Gastroesophageal sphincter (tissue), 4 donors: ENCODE measurements at regions not wholly inside any gene's neighbourhood (a gene's known extent, or its start where the extent isn't known, plus 50 kb on each side); places are given as distances from the start of the nearest gene placed in this dataset.

Experiments
- ATAC-seq: fragments of 150-250 bp; one replicate; pipeline ENCODE4 v1.9.1; 2016; ENCODE audit warnings: mild to moderate bottlenecking, moderate library complexity
- H3K27ac ChIP-seq, 4 donors: fragments of 200-600 bp; sonication (generic) in 3 of 4; 1 replicate in 3 of 4; 2 replicates in 1 of 4; pipeline ENCODE4 v1.5.1; 2016 to 2019
- H3K27me3 ChIP-seq: fragments of 200-600 bp; sonication (generic); one replicate; pipeline ENCODE4 v1.5.1; 2019
- H3K36me3 ChIP-seq, 2 donors: fragments of 200-600 bp; sonication (generic); one replicate each; pipeline ENCODE4 v1.5.1; 2019; ENCODE audit warnings: control low read depth in 1 of 2
- H3K4me1 ChIP-seq, 3 donors: fragments of 200-600 bp; sonication (generic); 1 replicate in 2 of 3; 2 replicates in 1 of 3; pipeline ENCODE4 v1.5.1; 2016 to 2019; ENCODE audit warnings: control low read depth in 2 of 3
- H3K4me3 ChIP-seq, 2 donors: fragments of 200-600 bp; sonication (generic); one replicate each; pipeline ENCODE4 v1.5.1; 2019; ENCODE audit warnings: mild to moderate bottlenecking in 1 of 2, moderate library complexity in 1 of 2
- H3K9me3 ChIP-seq, 3 donors: fragments of 200-600 bp; sonication (generic); one replicate each; pipeline ENCODE4 v1.5.1; 2017 to 2019; ENCODE audit warnings: control low read depth in 2 of 3
- EP300 ChIP-seq: sonication (generic); formaldehyde crosslinking; IDR thresholded peaks from one replicate; pipeline ENCODE4 v1.6.1; 2017; ENCODE audit warnings: antibody characterized with exemption, mild to moderate bottlenecking
- POLR2A ChIP-seq, 2 donors: fragments of 450-650 bp; IDR thresholded peaks; one replicate each; pipeline ENCODE4 v1.6.1; 2017; ENCODE audit warnings: antibody characterized with exemption in 2 of 2, mild to moderate bottlenecking in 2 of 2, moderate library complexity in 1 of 2
- POLR2AphosphoS5 ChIP-seq: sonication (generic); formaldehyde crosslinking; IDR thresholded peaks from one replicate; pipeline ENCODE4 v1.6.1; 2017; ENCODE audit warnings: antibody characterized with exemption
- WGBS, 2 donors: methylation state at CpG; one replicate each; pipeline ENCODE4 v1.1.5; 2018; ENCODE audit warnings: low coverage in 1 of 2; 5-methylcytosine and 5-hydroxymethylcytosine counted together
- TF ChIP-seq, protein P1 (sequence below), 4 experiments: fragments of 200-600 bp in 2 of 4; fragments of 450-650 bp in 2 of 4; sonication (generic) in 1 of 4; IDR thresholded peaks; one replicate each; pipeline ENCODE4 v1.5.1; 2017 to 2019; ENCODE audit warnings: antibody characterized with exemption in 4 of 4, mild to moderate bottlenecking in 2 of 4, moderate library complexity in 2 of 4

DNA sequence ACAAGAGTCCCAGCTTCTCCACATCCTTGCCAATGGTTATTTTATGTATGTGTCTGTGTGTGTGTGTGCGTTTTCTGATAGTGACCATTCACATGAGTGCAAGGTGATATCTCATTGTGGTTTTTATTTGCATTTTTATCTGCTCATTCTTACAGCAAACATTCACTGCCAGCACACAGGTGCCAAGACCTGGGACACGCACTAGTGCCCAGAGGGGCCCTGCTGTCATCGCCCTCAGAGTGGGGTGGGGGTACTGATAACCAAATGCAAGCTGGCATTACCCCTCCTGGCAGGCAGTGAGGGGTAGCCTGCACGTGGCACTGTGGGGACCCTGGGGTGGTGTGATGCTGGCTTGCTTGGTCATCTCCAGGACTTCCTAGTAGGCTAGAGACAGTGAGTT is 285.4 kb downstream of the LPIN1 start:
- Histone ChIP-seq H3K27ac (no peak overlapping the region), H3K27me3 (no peaks in the 10 kb centered on the region), H3K36me3 (no peaks in the 10 kb centered on the region), H3K9me3 (no peaks in the 10 kb centered on the region), H3K4me1 (no peaks in the 10 kb centered on the region), H3K4me3 (no peak overlapping the region)
- 79 to 92% methylated on average over 1 to 2 of the region's 4 CpGs for WGBS, 2 donors
- ATAC-seq, result no peak
- no peak for TF ChIP-seq POLR2AphosphoS5
- TF ChIP-seq EP300, result no peak
- no peak for TF ChIP-seq POLR2A (IDR thresholded peaks at IDR 0.05)
- TF ChIP-seq, protein P1, sequence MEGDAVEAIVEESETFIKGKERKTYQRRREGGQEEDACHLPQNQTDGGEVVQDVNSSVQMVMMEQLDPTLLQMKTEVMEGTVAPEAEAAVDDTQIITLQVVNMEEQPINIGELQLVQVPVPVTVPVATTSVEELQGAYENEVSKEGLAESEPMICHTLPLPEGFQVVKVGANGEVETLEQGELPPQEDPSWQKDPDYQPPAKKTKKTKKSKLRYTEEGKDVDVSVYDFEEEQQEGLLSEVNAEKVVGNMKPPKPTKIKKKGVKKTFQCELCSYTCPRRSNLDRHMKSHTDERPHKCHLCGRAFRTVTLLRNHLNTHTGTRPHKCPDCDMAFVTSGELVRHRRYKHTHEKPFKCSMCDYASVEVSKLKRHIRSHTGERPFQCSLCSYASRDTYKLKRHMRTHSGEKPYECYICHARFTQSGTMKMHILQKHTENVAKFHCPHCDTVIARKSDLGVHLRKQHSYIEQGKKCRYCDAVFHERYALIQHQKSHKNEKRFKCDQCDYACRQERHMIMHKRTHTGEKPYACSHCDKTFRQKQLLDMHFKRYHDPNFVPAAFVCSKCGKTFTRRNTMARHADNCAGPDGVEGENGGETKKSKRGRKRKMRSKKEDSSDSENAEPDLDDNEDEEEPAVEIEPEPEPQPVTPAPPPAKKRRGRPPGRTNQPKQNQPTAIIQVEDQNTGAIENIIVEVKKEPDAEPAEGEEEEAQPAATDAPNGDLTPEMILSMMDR (IDR thresholded peaks at IDR 0.05), result no peak

DNA sequence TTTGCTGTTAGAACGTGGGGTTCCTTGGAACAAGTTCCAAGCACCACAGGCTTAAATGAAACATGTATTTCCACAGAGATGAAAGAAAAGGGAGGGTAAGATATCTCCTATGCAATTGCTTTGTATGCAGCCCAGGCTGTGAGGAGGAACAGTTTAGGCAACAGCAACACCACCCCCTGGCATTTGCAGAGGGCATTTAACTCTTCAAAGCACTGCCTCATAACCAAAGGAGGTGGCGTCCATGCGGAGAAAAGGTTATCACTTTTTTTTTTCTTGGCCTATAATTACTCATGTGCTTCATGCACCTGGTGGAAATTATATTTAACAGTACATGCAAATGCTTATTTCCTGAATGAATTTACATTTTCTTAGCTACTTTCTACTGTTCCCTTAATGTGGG is 286.0 kb downstream of the LPIN1 start:
- TF ChIP-seq, protein P1 (IDR thresholded peaks at IDR 0.05), result no peak
- no peak for TF ChIP-seq POLR2A (IDR thresholded peaks at IDR 0.05)

DNA sequence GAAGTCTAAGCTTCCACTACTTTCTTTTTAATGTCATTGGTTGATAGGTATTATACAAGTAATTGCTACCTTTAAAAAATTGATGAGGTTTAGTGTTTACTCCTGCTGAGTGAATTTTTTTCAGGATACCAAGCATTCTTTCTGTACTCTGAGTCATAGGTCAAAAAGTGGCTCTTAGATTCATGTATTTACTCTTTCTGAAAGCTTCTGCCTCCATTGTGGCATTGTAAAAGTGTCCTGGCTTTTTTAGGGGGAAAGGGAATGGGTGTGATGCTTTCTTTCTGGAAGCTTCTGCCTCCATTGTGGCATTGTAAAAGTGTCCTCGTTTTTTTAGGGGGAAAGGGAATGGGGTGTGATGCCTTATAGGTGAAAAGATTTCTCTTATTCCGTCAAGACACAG is 286.5 kb downstream of the LPIN1 start:
- H3K4me1 ChIP-seq, result no peaks in the 10 kb centered on the region
- H3K9me3 ChIP-seq, result no peaks in the 10 kb centered on the region
- H3K36me3 ChIP-seq, result no peaks in the 10 kb centered on the region
- ATAC-seq, result no peak
- WGBS, 2 donors, result 64 to 87% methylated on average over 2 of the region's 2 CpGs
- no peak overlapping the region for H3K4me3 ChIP-seq
- no peaks in the 10 kb centered on the region for H3K27me3 ChIP-seq
- no peak for TF ChIP-seq POLR2A (IDR thresholded peaks at IDR 0.05)
- TF ChIP-seq EP300, result no peak
- TF ChIP-seq, protein P1 (IDR thresholded peaks at IDR 0.05), result no peak
- no peak for TF ChIP-seq POLR2AphosphoS5
- H3K27ac ChIP-seq, result no peak overlapping the region

More for the DNA sequence above, 286.0 kb downstream of the LPIN1 start:
- H3K27me3 ChIP-seq, result no peaks in the 10 kb centered on the region
- no peaks in the 10 kb centered on the region for H3K36me3 ChIP-seq
- ATAC-seq, result no peak
- 71 to 84% methylated on average over 3 of the region's 3 CpGs for WGBS, 2 donors
- H3K27ac ChIP-seq, result no peak overlapping the region
- no peaks in the 10 kb centered on the region for H3K9me3 ChIP-seq
- H3K4me1 ChIP-seq, result no peaks in the 10 kb centered on the region
- no peak overlapping the region for H3K4me3 ChIP-seq

DNA sequence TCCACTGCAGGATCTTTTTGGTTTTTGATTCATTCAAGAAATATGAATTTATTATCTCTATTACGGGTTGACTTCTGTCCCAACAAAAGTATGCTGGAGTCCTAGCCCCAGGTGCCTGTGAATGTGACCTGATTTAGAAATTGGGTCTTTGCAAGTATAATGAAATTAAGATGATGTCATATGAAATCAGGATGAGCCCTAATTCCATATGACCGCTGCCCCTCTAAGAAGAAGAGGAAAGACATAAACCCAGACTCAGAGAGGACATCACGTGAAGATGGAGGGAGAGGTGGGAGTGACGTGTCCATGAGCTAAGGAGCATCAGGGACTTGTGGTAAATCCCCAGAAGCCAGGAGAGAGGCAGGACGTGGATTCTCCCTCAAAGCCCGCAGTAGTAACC is 287.1 kb downstream of the LPIN1 start:
- Histone ChIP-seq H3K9me3 (no peaks in the 10 kb centered on the region), H3K27me3 (no peaks in the 10 kb centered on the region), H3K4me3 (no peak overlapping the region), H3K27ac (no peak overlapping the region), H3K4me1 (no peaks in the 10 kb centered on the region), H3K36me3 (no peaks in the 10 kb centered on the region)
- 88 to 100% methylated on average over 1 of the region's 6 CpGs for WGBS, 2 donors
- no peak for ATAC-seq
- TF ChIP-seq POLR2A (IDR thresholded peaks at IDR 0.05) (no peak), EP300 (no peak), POLR2AphosphoS5 (no peak)
- TF ChIP-seq, protein P1 (IDR thresholded peaks at IDR 0.05), result no peak

DNA sequence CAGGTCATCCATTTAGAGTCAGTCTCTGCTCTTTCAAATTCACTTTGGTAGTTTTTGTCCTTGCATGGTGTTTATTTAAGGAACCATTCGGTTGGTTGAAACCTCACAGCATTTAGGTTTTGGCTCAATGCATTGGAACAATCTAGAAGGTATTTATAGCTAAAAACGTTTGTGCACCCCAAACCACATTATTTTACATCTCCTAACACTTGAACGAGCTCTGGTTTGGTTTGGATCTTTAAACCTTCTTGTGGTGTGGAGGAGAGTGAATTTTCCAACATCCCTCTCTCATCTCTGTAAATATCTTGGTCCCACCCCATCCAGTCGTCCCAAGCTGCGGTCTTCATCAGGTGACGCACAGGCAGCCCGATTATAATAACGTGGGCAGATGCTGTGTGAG is 287.9 kb downstream of the LPIN1 start:
- no peak overlapping the region for H3K27ac ChIP-seq
- TF ChIP-seq, protein P1 (IDR thresholded peaks at IDR 0.05), result no peak
- no peak for TF ChIP-seq POLR2A (IDR thresholded peaks at IDR 0.05)
- no peak for TF ChIP-seq POLR2AphosphoS5
- no peak for TF ChIP-seq EP300
- no peak for ATAC-seq

More for the DNA sequence above, 287.9 kb downstream of the LPIN1 start:
- Histone ChIP-seq H3K36me3 (no peaks in the 10 kb centered on the region), H3K9me3 (no peaks in the 10 kb centered on the region), H3K4me1 (no peaks in the 10 kb centered on the region), H3K27me3 (no peaks in the 10 kb centered on the region), H3K4me3 (no peak overlapping the region)
- 74 to 100% methylated on average over 2 to 4 of the region's 8 CpGs for whole genome bisulfite sequencing, 2 donors
